Parathyroid adenoma (tissue), 2 donors: ENCODE measurements at regions not wholly inside any gene's neighbourhood (a gene's known extent, or its start where the extent isn't known, plus 50 kb on each side); places are given as distances from the start of the nearest gene placed in this dataset.

Source experiments
- H2AFZ ChIP-seq: fragments of 300-600 bp; sonication (generic); one replicate; pipeline ENCODE4 v1.7.0; 2017; ENCODE audit warnings: antibody characterized with exemption, mild to moderate bottlenecking
- H3K27ac ChIP-seq: fragments of 300-600 bp; sonication (generic); one replicate; pipeline ENCODE4 v1.7.0; 2017
- H3K27me3 ChIP-seq: fragments of 300-600 bp; sonication (generic); one replicate; pipeline ENCODE4 v1.7.0; 2017; ENCODE audit warnings: low read length; ENCODE audit not compliant: control insufficient read depth, insufficient read depth
- H3K36me3 ChIP-seq: fragments of 300-600 bp; sonication (generic); one replicate; pipeline ENCODE4 v1.7.0; 2017; ENCODE audit warnings: low read length; ENCODE audit not compliant: control insufficient read depth, insufficient read depth
- H3K4me1 ChIP-seq: fragments of 300-600 bp; sonication (generic); one replicate; pipeline ENCODE4 v1.7.0; 2017; ENCODE audit warnings: control low read depth
- H3K4me2 ChIP-seq: fragments of 300-600 bp; sonication (generic); one replicate; pipeline ENCODE4 v1.7.0; 2017; ENCODE audit warnings: low read length
- H3K4me3 ChIP-seq: fragments of 300-600 bp; sonication (generic); one replicate; pipeline ENCODE4 v1.7.0; 2017; ENCODE audit warnings: low read depth, low read length
- H3K79me2 ChIP-seq: fragments of 300-600 bp; sonication (generic); one replicate; pipeline ENCODE4 v1.7.0; 2017; ENCODE audit warnings: control low read depth
- H3K9ac ChIP-seq: fragments of 300-600 bp; sonication (generic); one replicate; pipeline ENCODE4 v1.7.0; 2017; ENCODE audit warnings: mild to moderate bottlenecking
- H3K9me3 ChIP-seq: fragments of 300-600 bp; sonication (generic); one replicate; pipeline ENCODE4 v1.7.0; 2017; ENCODE audit warnings: low read length; ENCODE audit not compliant: control insufficient read depth
- TF ChIP-seq, protein P1 (sequence below): fragments of 300-600 bp; sonication (generic); IDR thresholded peaks from one replicate; pipeline ENCODE4 v1.7.0; 2017; ENCODE audit warnings: antibody characterized with exemption, mild to moderate bottlenecking
- donor health status: primary hyperparathyroidism.

DNA sequence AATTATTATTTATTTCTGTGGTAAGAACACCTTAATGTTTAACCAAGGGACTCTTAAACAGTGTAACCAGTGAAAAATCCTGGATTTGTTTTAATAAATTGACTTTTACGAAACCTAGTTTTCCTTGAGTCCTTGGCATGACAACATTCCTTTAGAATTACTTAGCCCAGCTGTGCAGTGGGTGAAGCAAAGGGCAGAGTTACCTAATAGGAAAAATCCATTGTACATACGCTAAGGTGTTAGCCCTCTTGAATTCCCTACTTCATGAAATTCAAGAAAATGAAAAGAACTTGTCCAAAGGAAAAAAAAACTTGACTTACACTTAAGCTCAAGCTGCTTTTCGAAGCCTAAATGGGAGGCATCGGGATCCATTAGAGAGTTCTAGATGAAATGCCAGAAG lies 852.0 kb upstream of the ADAMTS5 start:
- no peaks in the 10 kb centered on the region for H3K9me3 ChIP-seq
- H3K27ac ChIP-seq, result no peak overlapping the region
- H3K4me3 ChIP-seq, result no peak overlapping the region
- no peaks in the 10 kb centered on the region for H3K79me2 ChIP-seq
- H3K9ac ChIP-seq, result no peak overlapping the region
- no peak overlapping the region for H3K4me2 ChIP-seq
- H2AFZ ChIP-seq, result no peak overlapping the region
- TF ChIP-seq, protein P1, sequence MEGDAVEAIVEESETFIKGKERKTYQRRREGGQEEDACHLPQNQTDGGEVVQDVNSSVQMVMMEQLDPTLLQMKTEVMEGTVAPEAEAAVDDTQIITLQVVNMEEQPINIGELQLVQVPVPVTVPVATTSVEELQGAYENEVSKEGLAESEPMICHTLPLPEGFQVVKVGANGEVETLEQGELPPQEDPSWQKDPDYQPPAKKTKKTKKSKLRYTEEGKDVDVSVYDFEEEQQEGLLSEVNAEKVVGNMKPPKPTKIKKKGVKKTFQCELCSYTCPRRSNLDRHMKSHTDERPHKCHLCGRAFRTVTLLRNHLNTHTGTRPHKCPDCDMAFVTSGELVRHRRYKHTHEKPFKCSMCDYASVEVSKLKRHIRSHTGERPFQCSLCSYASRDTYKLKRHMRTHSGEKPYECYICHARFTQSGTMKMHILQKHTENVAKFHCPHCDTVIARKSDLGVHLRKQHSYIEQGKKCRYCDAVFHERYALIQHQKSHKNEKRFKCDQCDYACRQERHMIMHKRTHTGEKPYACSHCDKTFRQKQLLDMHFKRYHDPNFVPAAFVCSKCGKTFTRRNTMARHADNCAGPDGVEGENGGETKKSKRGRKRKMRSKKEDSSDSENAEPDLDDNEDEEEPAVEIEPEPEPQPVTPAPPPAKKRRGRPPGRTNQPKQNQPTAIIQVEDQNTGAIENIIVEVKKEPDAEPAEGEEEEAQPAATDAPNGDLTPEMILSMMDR, result no peak
- H3K4me1 ChIP-seq, result no peaks in the 10 kb centered on the region
- no peaks in the 10 kb centered on the region for H3K36me3 ChIP-seq
- H3K27me3 ChIP-seq, result no peaks in the 10 kb centered on the region

DNA sequence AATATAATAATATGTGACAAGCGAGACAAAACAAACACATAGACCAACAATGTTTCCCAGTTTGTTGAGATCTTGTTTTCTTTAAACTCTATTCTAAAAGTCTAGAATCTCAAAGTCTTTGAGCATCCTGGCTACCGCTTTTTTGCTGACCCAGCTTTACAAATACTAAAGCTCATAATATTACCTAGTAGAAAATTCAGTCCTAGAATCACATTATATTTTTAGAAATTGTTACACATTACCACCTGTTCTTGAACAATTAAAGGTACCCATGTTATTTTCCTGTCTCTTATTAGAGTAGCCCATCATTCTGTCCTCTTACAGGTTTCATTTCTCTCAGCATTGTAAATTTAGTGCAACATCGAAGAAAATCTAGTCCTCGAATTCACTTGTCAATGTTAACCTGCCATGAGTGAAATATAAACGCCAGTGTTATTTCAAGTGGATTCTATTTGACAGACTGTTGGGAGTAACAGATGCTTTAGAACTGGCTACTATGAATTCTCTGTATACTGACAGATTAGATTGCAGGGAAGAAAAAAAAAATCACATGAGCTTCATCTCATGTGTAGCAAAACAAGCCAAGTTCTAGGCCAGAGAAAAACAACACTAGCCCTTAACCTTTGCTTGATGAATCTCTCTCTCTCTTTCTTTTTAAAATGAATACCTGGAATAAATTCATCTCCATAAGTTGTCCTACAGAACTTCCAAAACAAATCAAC lies 851.2 kb upstream of the ADAMTS5 start:
- no peak overlapping the region for H3K27ac ChIP-seq

DNA sequence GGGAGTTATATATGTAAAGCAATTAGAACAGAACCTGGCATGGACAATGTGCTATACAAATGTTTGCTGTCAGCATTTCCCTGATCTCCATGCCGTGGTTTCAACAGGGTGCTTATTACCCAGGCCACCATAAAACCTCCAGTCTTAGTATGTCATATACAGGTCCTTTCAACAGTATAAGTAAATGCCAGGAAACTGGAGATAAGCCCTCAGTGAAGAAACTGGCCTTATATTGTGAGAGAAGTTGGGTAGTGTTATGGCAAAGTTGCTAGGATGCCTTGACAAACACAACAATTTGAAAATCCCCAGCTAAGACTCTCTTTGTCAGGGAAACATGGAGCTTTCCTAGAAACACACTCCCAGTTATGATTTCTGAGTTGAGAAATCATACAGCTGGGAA lies 850.2 kb upstream of the ADAMTS5 start:
- Histone ChIP-seq H2AFZ (no peak overlapping the region), H3K4me1 (no peaks in the 10 kb centered on the region), H3K27ac (no peak overlapping the region), H3K36me3 (no peaks in the 10 kb centered on the region), H3K4me3 (no peak overlapping the region), H3K79me2 (no peaks in the 10 kb centered on the region), H3K9me3 (no peaks in the 10 kb centered on the region), H3K4me2 (no peak overlapping the region), H3K9ac (no peak overlapping the region), H3K27me3 (no peaks in the 10 kb centered on the region)
- TF ChIP-seq, protein P1, result no peak

More for the DNA sequence above, 851.2 kb upstream of the ADAMTS5 start:
- no peaks in the 10 kb centered on the region for H3K36me3 ChIP-seq
- H3K9me3 ChIP-seq, result no peaks in the 10 kb centered on the region
- H3K9ac ChIP-seq, result no peak overlapping the region
- no peaks in the 10 kb centered on the region for H3K4me1 ChIP-seq
- no peaks in the 10 kb centered on the region for H3K79me2 ChIP-seq
- H3K4me2 ChIP-seq, result no peak overlapping the region
- H3K4me3 ChIP-seq, result no peak overlapping the region
- H3K27me3 ChIP-seq, result no peaks in the 10 kb centered on the region
- H2AFZ ChIP-seq, result no peak overlapping the region
- TF ChIP-seq, protein P1, result no peak

DNA sequence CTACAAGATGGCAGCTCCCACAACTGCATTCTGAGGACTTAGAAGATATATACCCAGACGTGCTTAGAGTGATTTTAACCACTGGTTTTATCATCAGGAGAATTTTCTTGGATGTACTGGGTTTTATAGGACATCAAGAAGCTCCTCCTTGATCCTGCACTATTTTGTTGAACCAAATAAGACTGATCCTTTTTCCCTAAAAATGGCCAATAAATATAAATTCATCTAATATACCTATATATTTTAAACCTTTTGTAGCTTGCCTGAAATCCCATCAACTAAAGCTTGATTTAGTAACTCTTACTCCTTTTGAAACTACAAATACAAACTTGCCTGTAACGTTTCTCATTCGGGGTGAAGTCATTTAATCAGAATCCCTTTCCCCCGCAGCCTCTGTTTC lies 849.4 kb upstream of the ADAMTS5 start:
- H3K9me3 ChIP-seq, result no peaks in the 10 kb centered on the region
- no peak overlapping the region for H3K27ac ChIP-seq
- TF ChIP-seq, protein P1, result no peak

DNA sequence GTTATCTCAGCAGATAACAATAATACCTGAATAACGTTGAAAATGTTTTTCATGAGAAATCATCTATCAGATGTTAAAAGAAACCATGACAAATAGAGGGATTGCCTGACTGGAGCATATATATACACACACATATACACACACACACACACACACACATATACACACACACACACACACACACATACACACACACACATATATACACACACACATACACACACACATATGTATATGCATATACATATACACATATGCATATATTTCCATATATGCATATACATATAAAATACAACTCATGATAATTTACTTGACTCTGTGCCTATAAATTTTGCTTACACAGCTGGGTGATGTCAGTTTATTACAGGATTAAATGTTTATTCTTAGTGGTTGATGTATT lies 847.3 kb upstream of the ADAMTS5 start:
- H3K27ac ChIP-seq, result no peak overlapping the region
- no peak overlapping the region for H3K4me2 ChIP-seq
- no peaks in the 10 kb centered on the region for H3K36me3 ChIP-seq
- TF ChIP-seq, protein P1, result no peak
- no peak overlapping the region for H3K4me3 ChIP-seq
- H3K79me2 ChIP-seq, result no peaks in the 10 kb centered on the region
- H3K4me1 ChIP-seq, result no peaks in the 10 kb centered on the region
- no peaks in the 10 kb centered on the region for H3K27me3 ChIP-seq
- no peaks in the 10 kb centered on the region for H3K9me3 ChIP-seq
- H2AFZ ChIP-seq, result no peak overlapping the region
- no peak overlapping the region for H3K9ac ChIP-seq

More for the DNA sequence above, 849.4 kb upstream of the ADAMTS5 start:
- Histone ChIP-seq H3K4me3 (no peak overlapping the region), H3K4me2 (no peak overlapping the region), H3K4me1 (no peaks in the 10 kb centered on the region), H3K79me2 (no peaks in the 10 kb centered on the region), H2AFZ (no peak overlapping the region), H3K36me3 (no peaks in the 10 kb centered on the region), H3K9ac (no peak overlapping the region), H3K27me3 (no peaks in the 10 kb centered on the region)
